Superior temporal gyrus (tissue), 1 donor: ENCODE measurements at regions not wholly inside any gene's neighbourhood (a gene's known extent, or its start where the extent isn't known, plus 50 kb on each side); places are given as distances from the start of the nearest gene placed in this dataset.
"Not testable (repeated sequence)": the region's sequence is repeated elsewhere in the genome, so short reads cannot be mapped to it uniquely, and the experiment has no call there.

Source experiments
- DNase-seq: peaks from one replicate; pipeline ENCODE4 v3.0.0-alpha.2; 2016; ENCODE audit errors: extremely low spot score

DNA sequence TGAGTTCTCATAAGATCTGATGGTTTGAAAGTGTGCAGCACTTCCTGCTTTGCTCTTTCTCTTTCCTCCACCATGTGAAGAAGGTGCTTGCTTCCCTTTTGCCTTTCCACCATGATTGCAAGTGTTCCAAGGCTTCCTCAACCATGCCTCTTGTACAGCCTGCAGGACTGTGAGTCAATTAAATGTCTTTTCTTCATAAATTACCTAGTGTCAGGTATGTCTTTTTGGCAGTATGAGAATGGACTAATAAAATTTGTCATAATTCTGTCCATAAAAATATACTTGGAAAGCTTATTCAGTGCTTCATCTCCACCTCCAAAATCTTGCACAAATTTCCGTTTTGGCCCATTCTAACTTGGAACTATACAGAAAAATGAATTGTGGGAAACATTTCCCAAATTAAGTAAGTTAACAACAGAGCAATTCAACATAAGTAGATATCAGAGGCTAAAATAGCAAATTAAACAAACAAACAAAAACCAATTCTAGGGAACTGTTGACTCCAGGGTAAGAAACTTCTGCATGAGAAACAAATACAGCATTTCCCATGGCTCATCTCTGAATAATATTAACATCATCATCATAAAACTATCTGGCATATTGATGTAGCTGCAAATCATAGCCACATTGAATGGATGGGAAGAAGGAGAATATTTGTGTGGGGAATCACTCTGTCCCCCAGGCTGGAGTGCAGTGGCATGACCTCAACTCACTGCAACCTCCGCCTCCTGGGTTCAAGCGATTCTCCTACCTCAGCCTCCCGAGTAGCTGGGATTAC lies 459.5 kb upstream of the FAR2 start:
- DNase-seq: no peak

DNA sequence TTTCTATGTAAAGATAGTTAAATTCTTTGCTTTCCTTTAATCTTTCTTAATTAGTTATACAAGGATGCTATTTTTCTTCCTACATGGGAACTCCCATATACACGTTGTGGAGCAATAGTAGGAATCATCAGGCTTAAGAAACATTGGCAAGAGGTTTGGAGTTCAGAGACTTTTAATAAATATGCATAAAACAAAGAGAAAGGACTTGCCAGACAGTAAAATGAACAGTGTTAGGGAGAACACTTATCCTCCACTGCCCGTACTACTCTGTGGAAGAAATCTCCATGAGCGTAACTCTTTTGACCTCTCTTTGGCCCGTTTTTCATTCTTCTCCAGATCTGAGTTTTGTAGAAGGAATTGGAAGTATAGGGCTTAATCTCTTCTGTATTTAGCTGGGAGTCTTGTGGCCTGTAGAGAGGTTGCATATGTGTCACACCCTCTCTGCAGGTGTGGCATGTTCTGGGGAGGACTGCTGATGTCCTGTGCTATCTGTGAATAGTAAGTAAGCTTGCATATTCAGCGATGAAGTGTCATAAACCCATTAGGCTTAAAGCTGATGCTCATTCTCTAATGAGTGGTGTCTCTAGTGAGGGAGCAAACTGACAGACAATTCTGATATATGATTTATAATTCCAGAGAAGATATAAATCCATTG lies 455.4 kb upstream of the FAR2 start:
- no peak for DNase-seq

DNA sequence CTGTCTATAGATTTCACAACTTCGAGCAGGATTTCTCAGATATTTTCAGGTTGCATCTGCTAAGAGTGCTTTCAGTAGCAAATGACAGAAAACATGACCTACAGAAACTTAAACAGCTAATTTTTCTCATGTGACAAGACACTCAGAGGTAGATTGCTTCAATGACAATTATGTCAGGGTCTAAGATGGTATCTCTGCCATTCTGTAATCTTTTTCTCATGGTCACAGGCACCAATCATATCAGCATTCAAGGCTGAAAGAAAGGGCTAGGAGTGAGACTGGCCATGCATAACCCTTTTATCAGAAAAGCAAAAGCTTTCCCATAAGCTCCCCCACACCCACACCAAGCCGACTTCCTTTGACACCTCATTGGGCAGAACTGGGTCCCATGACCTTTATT lies 450.5 kb upstream of the FAR2 start:
- no peak for DNase-seq

- no peak for DNase-seq
These were observed 450.0 kb upstream of the FAR2 start for GRCh38 chr12:28699029-28699428.

- DNase-seq: no peak
These were observed 448.9 kb upstream of the FAR2 start for GRCh38 chr12:28700161-28700560.

GRCh38 chr12:28704477-28705169 lies 444.5 kb upstream of the FAR2 start:
- no peak for DNase-seq

DNA sequence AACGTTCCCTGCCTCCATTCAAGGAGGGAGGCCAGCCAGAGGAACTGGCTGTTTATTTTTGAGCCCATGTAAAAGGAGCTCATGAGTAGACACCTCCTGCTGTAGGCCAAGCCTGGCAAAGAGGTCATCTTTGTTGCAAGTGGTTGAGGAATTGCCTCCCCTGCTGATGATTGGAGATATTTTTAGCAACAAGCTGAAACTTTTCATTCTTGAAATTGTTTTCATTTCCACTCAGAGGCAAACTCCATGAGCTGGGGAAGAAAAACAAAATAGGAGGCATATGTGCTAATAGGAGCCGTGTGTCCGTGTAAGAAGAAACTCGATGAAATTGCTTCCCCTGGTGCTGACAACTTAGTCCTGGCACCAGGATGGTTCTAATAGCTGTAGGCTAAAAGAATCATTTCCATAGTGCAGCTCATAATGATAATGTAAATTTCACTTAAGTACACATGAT lies 440.1 kb upstream of the FAR2 start:
- no peak for DNase-seq

GRCh38 chr12:28709986-28710685 lies 438.9 kb upstream of the FAR2 start:
- no peak for DNase-seq

DNA sequence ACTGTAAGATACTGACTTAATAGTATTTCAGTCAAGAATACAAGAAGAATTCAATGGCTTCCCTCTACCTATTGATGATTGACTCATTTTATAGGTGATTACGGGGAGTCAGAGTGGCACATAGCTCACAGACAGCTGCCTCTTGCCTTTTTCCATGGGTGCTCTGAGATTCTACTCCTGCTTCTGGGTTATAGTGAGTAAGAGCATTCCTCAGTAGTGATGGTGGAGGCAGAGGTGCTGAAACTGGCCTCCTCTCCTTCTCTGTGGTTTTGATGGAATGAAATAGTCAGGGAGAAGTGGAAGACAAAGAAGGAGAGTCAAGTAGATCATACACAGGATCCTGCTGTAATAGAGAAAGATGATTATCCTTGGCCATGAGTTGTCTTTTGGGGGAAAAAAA lies 438.2 kb upstream of the FAR2 start:
- DNase-seq: no peak

GRCh38 chr12:28711421-28711820 lies 437.7 kb upstream of the FAR2 start:
- DNase-seq: no peak

DNA sequence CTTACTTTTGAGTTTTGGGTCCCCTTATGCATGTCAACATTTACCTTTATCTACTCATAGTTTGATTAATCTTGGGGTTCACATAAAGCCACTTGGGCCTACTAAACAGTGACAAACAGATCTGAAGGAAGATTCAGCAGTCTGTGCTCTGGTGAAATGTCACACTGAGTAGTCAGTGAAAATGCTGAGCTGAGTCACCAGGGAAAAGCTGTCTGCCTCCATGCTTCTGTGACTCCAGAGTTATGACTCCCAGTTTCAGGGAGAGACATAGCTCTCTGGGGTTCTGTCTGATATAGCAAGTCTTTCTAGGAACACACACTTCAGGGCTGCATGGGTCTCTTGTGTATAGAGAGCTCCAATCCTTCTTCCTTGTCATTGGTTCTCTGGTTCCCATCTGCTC lies 406.3 kb upstream of the FAR2 start:
- no peak for DNase-seq

- DNase-seq: no peak
These were observed 402.2 kb upstream of the FAR2 start for GRCh38 chr12:28746734-28747325.

DNA sequence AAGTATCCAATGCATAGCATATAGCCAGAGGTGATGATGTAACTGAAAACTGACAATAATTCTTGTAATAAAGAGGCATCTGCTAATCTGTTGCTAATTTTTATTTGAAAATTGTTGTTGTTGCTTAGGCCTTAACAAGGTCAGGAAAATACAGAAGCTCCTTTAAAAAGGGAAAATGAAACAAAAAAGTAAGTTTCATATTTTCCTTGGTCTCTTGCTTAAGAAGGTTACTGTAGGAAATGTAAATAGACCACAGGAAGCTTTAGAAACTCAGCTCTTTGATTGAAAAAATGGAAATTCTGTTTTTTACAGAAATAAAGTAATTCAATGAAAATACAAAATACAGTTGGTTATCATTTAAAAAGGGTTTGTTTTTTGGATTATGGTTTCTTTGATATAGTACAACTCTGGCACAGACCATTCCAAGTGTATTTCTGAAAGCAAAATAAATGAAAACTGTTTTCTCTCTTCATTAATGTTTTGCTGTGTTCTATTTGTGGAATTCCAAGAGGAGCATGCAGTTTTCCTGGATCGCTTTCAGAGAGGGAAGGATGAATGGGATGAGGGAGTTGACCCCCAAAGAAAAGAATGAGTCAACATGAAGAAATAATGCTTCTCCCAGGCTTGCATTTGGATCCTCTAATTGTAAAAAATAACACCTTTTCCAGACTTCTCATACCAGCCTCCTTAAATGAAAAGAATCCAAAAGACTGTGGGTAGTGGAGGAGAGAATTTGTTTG lies 398.0 kb upstream of the FAR2 start:
- no peak for DNase-seq

DNA sequence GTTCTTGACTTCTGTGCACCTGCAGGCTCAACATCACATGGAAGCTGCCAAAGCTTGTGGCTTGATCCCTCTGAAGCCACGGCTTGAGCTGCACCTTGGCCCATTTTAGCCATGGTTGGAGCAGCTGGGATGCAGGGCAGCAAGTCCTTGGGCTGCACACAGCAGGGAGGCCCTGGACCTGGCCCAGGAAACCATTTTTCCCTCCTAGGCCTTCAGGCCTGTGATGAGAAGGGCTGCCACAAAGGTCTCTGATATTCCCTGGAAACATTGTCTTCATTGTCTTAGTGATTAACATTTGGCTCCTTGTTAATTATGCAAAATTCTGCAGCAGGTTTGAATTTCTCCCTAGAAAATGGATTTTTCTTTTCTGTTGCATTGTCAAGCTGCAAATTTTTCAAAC lies 394.1 kb upstream of the FAR2 start:
- DNase-seq: no peak

DNA sequence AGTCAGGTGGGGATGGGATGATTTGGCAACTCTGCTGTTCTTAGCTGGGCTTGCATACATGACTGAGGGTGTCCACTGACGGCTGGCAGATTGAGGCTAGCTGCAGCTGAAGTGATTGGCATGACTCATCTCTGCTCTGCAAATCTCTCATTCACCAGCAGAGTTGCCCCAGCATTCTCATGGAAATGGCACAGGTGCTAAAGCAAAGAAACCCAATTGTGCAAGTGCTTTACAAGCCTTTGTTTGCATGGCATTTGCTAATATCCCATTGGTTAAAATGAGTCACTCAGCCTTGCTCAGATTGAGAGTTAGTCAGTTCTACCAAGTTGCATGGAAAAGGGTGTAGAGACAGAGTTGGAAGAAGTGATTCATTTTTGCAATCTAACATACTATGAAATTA lies 389.7 kb upstream of the FAR2 start:
- DNase-seq: no peak

- not testable (repeated sequence) for DNase-seq
These were observed 388.8 kb upstream of the FAR2 start for GRCh38 chr12:28760040-28760903.

GRCh38 chr12:28761897-28762296 lies 387.2 kb upstream of the FAR2 start:
- DNase-seq: not testable (repeated sequence)

- no peak for DNase-seq
These were observed 382.7 kb upstream of the FAR2 start for GRCh38 chr12:28766398-28766797.

DNA sequence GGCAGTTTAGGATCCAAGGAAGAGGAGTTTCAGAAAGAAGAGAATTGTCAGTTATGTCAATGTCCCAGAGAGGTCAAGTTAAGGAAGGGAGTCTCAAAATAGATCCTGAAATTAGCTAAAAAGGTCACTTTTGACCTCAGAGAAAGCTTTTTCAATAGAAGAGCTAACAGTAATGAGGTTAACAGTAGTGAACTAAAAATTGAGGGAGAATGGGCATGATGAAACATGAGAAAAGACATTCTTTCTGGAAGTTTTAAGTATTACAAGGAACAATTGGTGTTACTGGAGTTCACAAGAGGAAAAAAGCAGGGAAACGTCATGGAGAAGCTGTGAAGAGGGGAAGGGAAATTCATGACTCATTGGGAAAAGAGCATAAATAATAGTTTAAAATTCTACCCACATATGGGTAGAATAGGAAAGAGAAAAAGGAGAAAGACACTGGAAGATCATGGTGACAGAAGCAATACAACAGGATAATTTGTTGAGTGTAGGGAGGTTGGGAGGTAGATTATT lies 381.2 kb upstream of the FAR2 start:
- no peak for DNase-seq

DNA sequence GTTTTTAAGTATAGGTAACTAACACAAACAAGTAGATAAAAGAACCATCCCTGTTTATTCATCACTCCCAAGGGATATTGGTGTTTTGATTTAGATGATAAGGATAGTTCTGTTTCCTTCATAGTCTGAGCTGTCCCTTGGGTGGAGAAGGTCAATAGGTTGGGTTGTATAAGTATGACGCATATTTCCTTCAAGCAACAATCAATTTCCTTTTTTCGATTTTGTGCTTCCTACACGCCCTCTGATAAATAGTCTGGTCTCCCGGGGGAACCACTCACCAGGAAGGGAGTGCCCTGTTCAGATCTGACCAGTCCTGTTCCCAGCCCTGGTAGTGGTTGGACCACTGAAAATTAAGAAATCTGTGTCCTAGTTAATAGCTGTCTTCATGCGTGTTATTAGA lies 378.8 kb upstream of the FAR2 start:
- no peak for DNase-seq
